PC-9 (cell line): ENCODE measurements at regions not wholly inside any gene's neighbourhood (a gene's known extent, or its start where the extent isn't known, plus 50 kb on each side); places are given as distances from the start of the nearest gene placed in this dataset.
"Not testable (repeated sequence)": the region's sequence is repeated elsewhere in the genome, so short reads cannot be mapped to it uniquely, and the experiment has no call there.

Source experiments
- CTCF ChIP-seq: fragments of 200-600 bp; sonication (generic); conservative IDR thresholded peaks from 2 replicates; pipeline ENCODE4 v1.6.1; 2017; ENCODE audit warnings: mixed run types, antibody characterized with exemption, mild to moderate bottlenecking, moderate library complexity
- EZH2 ChIP-seq: fragments of 200-600 bp; sonication (generic); IDR thresholded peaks from 2 replicates; pipeline ENCODE4 v1.8.0; 2017; ENCODE audit warnings: antibody characterized with exemption, low read depth

DNA sequence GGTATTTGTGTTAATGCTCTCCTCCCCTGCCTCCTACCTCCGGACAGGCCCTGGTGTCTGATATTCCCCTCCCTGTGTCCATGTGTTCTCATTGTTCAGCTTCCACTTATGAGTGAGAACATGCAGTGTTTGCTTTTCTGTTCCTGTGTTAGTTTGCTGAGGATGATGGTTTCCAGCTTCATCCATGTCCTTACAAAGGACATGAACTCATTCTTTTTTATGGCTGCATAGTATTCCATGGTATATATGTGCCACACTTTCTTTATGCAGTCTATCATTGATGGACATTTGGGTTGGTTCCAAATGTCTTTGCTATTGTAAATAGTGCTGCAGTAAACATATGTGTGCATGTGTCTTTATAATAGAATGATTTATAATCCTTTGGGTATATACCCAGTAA lies 105.2 kb upstream of the SNX2 start:
- not testable (repeated sequence) for TF ChIP-seq CTCF, EZH2
